Neural cell (in vitro differentiated cells): ENCODE measurements at regions not wholly inside any gene's neighbourhood (a gene's known extent, or its start where the extent isn't known, plus 50 kb on each side); places are given as distances from the start of the nearest gene placed in this dataset.

Experiments used
- CTCF ChIP-seq: fragments of 450-650 bp; IDR thresholded peaks from 2 replicates; pipeline ENCODE4 v1.5.1; 2014; ENCODE audit warnings: antibody characterized with exemption, mild to moderate bottlenecking, moderate library complexity; ENCODE audit not compliant: poor library complexity, severe bottlenecking
- EZH2 ChIP-seq: fragments of 200-600, 300-800 bp; shearing (Covaris generic), sonication (generic); IDR thresholded peaks from 2 replicates; pipeline ENCODE4 v1.6.1; 2014; ENCODE audit warnings: antibody characterized with exemption, low read length, borderline replicate concordance, mild to moderate bottlenecking; ENCODE audit not compliant: insufficient read depth, poor library complexity, severe bottlenecking
- REST ChIP-seq: IDR thresholded peaks from 2 replicates; pipeline ENCODE4 v1.6.1; 2012; ENCODE audit warnings: borderline replicate concordance

GRCh38 chr6:128759447-128759846 lies 123.5 kb upstream of the LAMA2 start:
- TF ChIP-seq EZH2 (no peak), CTCF (no peak), REST (no peak)
